Calu3 (cell line): ENCODE measurements at regions not wholly inside any gene's neighbourhood (a gene's known extent, or its start where the extent isn't known, plus 50 kb on each side); places are given as distances from the start of the nearest gene placed in this dataset.

Experiments used
- BruUV-seq: library from RNA; stranded (reverse); fragments of 400-500 nt; replicated peaks from 2 replicates; lab custom pipeline; 2021; lab: Mats Ljungman, UMichigan
- CTCF ChIA-PET: fragments of 300-600 bp; sonication (Branson Sonifier 250); formaldehyde crosslinking; loops from one replicate; lab custom pipeline; 2022; ENCODE audit warnings: antibody characterized with exemption; lab: Charles Lee
- DNase-seq: peaks from one replicate; pipeline ENCODE4 v3.0.0; 2022
- H3K27ac Mint-ChIP-seq: one replicate; pipeline ENCODE4 v1.8.0; 2022; ENCODE audit warnings: mixed read lengths; ENCODE audit not compliant: unreplicated experiment
- H3K27me3 Mint-ChIP-seq: one replicate; pipeline ENCODE4 v1.8.0; 2022; ENCODE audit warnings: mixed read lengths; ENCODE audit not compliant: unreplicated experiment
- H3K36me3 Mint-ChIP-seq: one replicate; pipeline ENCODE4 v1.8.0; 2022; ENCODE audit warnings: mild to moderate bottlenecking, moderate library complexity, mixed read lengths; ENCODE audit not compliant: insufficient read depth, unreplicated experiment
- H3K4me1 Mint-ChIP-seq: one replicate; pipeline ENCODE4 v1.8.0; 2022; ENCODE audit warnings: mild to moderate bottlenecking, low read depth, mixed read lengths; ENCODE audit not compliant: unreplicated experiment
- H3K4me3 Mint-ChIP-seq: one replicate; pipeline ENCODE4 v1.8.0; 2022; ENCODE audit warnings: mild to moderate bottlenecking, low read depth, moderate library complexity, mixed read lengths; ENCODE audit not compliant: unreplicated experiment
- H3K9me3 Mint-ChIP-seq: one replicate; pipeline ENCODE4 v1.8.0; 2022; ENCODE audit warnings: low read depth, mixed read lengths; ENCODE audit not compliant: unreplicated experiment
- intact Hi-C: fragments of 100-400 bp; cut with micrococcal nuclease; formaldehyde crosslinking; loops from one replicate; pipeline ENCODE4 v1.10.0; 2022; ENCODE audit not compliant: unreplicated experiment
- TF ChIP-seq, protein P1 (sequence below): fragments of 200-600 bp; IDR thresholded peaks from one replicate; pipeline ENCODE4 v1.8.0; 2022; ENCODE audit warnings: antibody characterized with exemption; ENCODE audit not compliant: unreplicated experiment

DNA sequence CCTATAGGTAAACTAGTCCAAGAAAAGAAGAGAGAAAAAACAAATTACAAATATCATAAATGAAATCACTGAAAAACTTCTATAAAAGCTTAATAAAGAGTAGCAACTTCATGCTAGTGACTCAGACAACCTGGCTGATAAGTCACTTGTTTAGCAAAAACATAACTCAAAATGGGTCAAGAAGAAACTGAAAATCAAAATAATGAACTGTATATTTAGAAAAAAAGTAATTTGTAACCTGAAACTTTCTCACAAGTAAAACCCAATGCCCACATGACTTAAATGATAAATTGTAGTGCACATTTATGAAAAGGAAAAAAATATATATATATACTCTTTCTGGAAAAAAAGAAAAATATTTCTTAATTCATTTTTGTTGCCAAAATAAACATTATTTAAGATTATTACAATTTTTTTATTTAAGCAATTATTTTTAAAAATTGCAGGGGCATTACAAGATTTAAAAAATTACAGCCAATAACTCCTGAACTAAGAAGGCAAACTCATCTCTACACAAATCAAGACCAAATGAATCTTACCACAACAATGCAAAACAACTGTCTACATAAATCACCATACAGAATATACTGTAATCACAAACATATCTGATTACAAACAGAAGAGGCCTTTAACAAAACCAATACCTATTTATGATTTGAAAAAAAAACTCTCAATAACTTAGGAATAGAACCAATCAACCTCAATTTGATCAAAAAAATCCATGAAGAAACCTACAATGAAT is 406.3 kb downstream of the CDH7 start:
- H3K4me1 Mint-ChIP-seq, result no peaks in the 10 kb centered on the region
- no peaks in the 10 kb centered on the region for H3K36me3 Mint-ChIP-seq
- DNase-seq, result no peak
- TF ChIP-seq, protein P1, sequence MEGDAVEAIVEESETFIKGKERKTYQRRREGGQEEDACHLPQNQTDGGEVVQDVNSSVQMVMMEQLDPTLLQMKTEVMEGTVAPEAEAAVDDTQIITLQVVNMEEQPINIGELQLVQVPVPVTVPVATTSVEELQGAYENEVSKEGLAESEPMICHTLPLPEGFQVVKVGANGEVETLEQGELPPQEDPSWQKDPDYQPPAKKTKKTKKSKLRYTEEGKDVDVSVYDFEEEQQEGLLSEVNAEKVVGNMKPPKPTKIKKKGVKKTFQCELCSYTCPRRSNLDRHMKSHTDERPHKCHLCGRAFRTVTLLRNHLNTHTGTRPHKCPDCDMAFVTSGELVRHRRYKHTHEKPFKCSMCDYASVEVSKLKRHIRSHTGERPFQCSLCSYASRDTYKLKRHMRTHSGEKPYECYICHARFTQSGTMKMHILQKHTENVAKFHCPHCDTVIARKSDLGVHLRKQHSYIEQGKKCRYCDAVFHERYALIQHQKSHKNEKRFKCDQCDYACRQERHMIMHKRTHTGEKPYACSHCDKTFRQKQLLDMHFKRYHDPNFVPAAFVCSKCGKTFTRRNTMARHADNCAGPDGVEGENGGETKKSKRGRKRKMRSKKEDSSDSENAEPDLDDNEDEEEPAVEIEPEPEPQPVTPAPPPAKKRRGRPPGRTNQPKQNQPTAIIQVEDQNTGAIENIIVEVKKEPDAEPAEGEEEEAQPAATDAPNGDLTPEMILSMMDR, result no peak
- no peak overlapping the region for H3K27ac Mint-ChIP-seq
- no peak overlapping the region for H3K4me3 Mint-ChIP-seq
- H3K27me3 Mint-ChIP-seq, result no peaks in the 10 kb centered on the region
- CTCF ChIA-PET, result no interaction called here
- no peaks in the 10 kb centered on the region for H3K9me3 Mint-ChIP-seq
- no TSS peak for BruUV-seq
- intact Hi-C loops, result no loop called here

DNA sequence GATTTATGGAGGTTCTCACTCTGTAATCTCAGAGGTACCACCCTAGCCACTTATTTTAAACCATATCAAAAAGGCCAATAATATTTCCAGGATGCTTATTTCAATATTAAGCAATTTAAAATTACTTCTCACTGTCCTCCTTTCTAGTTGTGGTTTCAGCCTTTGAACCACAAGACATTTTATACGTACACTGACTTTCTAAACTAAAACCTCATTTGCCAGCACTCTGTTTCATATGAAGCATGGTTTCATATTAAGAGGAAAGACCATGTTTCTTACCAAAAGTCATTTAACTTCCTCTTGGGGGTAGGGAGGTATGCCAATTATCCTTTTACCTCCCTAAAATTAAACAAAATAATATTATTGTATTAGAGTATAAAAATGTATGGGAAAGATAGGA is 399.8 kb downstream of the CDH7 start:
- Mint-ChIP-seq H3K4me3 (no peak overlapping the region), H3K9me3 (peaks cover 2% of the 10 kb centered on the region), H3K27ac (no peak overlapping the region), H3K27me3 (no peaks in the 10 kb centered on the region), H3K4me1 (no peaks in the 10 kb centered on the region), H3K36me3 (no peaks in the 10 kb centered on the region)
- no TSS peak for BruUV-seq
- CTCF ChIA-PET, result no interaction called here
- DNase-seq, result no peak
- TF ChIP-seq, protein P1, result no peak
- intact Hi-C loops, result no loop called here

DNA sequence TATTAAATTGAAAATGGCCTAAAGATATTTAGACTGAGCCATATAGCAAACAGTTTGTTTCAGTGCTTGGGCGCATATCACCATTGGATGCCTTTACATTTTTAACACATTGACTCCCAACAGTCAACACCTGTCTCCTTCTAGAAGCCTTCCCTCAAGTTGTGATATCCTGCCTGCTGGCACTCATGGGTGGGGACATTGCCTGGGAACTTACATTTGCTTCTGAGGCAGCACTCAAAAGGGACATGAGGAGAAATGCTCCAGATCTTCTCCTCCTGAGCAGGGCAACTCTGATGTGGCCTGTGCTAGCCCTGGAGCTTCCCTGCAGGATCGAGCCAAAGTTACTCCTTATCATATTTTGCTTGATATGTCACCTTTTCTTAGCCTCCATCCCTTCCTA is 392.2 kb downstream of the CDH7 start:
- TF ChIP-seq, protein P1, result no peak
- H3K36me3 Mint-ChIP-seq, result no peaks in the 10 kb centered on the region
- peaks cover 2% of the 10 kb centered on the region for H3K9me3 Mint-ChIP-seq
- H3K27ac Mint-ChIP-seq, result no peak overlapping the region
- no peak overlapping the region for H3K4me3 Mint-ChIP-seq
- intact Hi-C loops, result no loop called here
- no peak for DNase-seq
- peaks cover 7% of the 10 kb centered on the region for H3K4me1 Mint-ChIP-seq
- BruUV-seq, result no TSS peak
- CTCF ChIA-PET, result interaction anchor here (0.7 kb wide), 1 partner anchor 59 kb away, joined by 3 read pairs; no protein-coding TSS in a partner anchor
- no peaks in the 10 kb centered on the region for H3K27me3 Mint-ChIP-seq

DNA sequence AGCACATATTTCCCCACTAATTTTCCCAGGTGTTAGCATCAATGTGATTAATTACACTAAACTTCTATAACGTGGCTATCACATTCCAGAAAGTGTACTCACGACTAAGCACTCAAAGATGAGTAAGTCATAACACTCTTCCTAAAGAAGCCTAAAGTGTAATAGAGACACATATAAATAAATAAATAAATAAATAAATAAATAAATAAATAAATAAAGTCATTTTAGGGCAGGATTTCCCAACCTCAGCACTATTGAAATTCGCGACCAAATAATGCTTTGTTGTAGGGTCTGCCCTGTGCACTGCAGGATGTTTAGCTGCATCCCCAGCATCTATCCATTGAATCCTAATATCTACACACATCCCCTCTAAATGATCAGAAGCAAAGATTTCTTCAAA is 390.9 kb downstream of the CDH7 start:
- Mint-ChIP-seq H3K4me1 (peaks cover 11% of the 10 kb centered on the region), H3K27ac (no peak overlapping the region), H3K27me3 (no peaks in the 10 kb centered on the region), H3K4me3 (no peak overlapping the region), H3K9me3 (no peaks in the 10 kb centered on the region), H3K36me3 (no peaks in the 10 kb centered on the region)
- DNase-seq, result no peak
- intact Hi-C loops, result no loop called here
- CTCF ChIA-PET, result no interaction called here
- TF ChIP-seq, protein P1, result no peak
- BruUV-seq, result no TSS peak
